ENCODE measurements at regions not wholly inside any gene's neighbourhood (a gene's known extent, or its start where the extent isn't known, plus 50 kb on each side); places are given as distances from the start of the nearest gene placed in this dataset.

DNA sequence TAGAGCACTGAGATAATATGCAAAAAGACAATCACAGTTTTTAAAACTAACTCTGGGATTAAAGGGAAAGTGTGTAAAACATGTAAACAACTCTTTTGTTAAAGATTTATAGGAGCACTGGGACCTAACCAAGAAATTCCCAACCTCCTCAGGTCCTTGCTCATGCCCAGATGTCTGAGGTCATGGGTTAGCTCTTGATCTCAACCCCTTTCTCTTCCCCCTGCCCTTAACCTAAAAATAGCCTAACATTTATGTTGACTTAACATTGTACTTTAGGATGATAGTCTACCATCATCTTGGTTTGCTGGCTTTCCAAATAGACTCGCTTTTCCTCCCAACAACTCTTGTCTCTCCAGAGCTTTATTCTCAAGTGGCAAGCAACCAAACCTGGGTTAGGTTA is 258.2 kb upstream of the FAT3 start:
- DNase-seq (ENCODE audit: extremely low read depth, low read depth, low spot score): no peak

- DNase-seq (ENCODE audit: extremely low read depth, low read depth, low spot score): no peak
These were observed 263.8 kb upstream of the FAT3 start for GRCh38 chr11:91960770-91961169.

DNA sequence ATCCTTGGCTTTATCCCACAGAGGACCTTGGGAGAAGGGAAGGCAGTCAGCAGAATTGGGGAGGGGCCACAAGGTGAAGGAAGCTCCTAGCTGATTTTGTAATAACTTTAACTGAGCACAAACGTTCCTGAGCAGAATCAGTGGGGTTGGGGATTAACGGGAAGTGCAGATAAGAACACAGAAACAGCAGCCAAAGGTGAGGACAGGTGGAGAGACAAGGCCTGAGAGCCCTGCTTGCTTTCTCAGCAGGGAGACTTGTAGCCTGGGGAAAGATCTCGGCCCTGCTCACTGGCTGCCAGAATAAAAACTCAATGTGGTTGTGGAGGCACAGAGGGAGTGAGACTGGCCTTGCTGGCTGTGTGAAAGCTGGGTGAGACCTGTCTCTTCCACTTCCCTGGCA is 265.2 kb upstream of the FAT3 start:
- DNase-seq (ENCODE audit: extremely low read depth, low read depth, low spot score): no peak

GRCh38 chr11:91956711-91957110 is 267.9 kb upstream of the FAT3 start:
- DNase-seq (ENCODE audit: extremely low read depth, low read depth, low spot score): no peak

DNA sequence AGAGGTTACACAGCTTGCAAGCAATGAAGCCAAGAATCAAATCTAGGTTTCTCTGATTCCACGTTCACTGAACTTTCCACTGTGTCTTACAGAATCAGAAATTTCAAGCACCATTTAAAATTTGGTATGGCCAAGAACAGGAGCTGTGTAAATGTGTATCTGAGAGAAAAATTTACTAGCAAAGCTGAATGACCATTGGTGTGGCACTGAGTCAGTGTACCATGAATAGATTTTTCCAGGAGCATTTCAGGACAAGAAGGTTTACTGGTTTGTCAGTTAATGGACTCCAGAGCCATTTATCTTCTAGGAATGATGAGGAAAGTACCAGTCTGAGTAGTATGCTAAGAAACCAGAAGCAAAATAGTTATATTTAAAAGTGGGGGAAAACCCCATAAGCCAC is 269.4 kb upstream of the FAT3 start:
- DNase-seq (ENCODE audit: extremely low read depth, low read depth, low spot score): no peak

GRCh38 chr11:91952056-91952455 is 272.6 kb upstream of the FAT3 start:
- DNase-seq (ENCODE audit: extremely low read depth, low read depth, low spot score): no peak

DNA sequence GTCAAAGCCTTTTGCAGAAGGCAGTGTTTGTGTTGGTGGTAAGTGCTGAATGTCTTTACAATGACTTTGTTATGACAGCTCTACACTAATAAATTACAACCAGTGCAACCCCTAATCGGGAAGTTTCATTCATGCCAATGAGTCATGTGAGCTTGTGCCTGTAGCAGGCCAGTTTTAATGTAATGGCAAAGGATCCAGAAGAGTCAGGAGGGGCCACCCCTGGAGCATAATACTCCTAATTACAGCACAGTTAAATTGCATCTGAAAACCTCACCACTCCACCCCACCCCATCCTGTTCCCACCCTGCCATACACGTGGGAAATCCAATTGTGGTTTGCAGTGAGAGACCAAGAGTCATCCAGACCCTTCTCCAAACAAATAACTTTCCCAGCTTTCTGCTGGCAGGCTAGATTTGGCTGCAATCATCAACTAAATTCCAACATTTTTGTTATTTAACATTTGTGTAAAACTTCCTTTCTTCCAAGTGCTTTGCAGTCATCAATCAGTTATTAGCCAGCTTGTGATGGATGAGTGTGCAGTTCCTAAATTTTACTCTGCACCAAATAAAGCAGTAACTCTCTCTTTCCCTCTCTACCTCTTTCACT is 277.3 kb upstream of the FAT3 start:
- no peak for DNase-seq (ENCODE audit: extremely low read depth, low read depth, low spot score)

GRCh38 chr11:91946397-91946951 is 278.1 kb upstream of the FAT3 start:
- DNase-seq (ENCODE audit: extremely low read depth, low read depth, low spot score): no peak

- no peak for DNase-seq (ENCODE audit: extremely low read depth, low read depth, low spot score)
These were observed 289.5 kb upstream of the FAT3 start for GRCh38 chr11:91935120-91935519.

DNA sequence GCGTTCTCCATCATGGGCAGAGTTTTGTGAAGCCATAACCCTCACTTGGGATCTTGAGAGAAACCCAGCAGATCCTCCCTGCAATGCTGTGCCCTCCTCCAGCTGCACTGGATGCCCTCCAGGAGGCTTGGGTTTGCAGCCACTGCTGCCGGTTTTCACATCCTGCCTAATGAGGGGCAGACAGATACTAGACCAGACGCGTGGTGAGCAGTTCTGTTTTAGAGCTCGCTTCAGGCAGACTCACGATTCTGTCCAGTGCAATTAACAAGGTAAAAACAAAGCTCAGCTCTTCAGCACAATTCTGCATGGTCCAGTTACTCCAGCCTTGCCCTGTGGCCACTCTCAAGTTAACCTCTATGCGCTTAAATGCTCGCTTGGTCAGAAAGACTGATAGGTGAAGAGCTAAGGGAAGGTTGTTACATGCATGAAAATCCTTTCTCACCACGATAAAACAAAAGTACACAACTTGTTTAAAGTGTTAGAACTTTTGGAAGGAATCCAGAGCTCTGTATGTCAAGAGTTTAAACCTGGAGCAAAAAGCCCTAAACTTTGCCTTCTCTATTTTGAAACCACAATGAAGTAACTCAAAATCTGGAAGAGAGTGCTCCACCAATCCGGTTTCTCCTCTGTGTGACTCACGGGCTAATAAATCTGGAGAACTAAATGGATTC is 292.3 kb upstream of the FAT3 start:
- DNase-seq (ENCODE audit: extremely low read depth, low read depth, low spot score): no peak

GRCh38 chr11:91927448-91927847 is 297.2 kb upstream of the FAT3 start:
- no peak for DNase-seq (ENCODE audit: extremely low read depth, low read depth, low spot score)

DNA sequence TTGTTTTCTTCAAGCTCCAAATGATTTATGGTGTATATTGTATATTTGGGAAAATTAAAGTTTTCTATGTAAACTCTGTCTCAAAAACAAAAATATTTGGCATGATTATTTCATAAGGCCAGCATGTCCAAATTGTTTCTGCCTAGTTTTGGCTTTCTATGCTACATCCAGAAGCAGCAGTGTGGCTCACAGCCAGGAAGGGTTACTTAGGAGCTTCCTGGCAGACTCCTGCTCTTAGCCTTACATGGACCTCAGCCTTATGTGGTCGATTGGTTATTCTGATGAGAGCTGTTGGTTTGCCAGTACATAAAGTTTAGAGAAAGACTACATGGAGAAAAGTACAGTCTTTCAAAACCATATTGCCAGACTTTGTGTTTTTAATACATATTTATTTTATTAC is 297.7 kb upstream of the FAT3 start:
- DNase-seq (ENCODE audit: extremely low read depth, low read depth, low spot score): no peak

DNA sequence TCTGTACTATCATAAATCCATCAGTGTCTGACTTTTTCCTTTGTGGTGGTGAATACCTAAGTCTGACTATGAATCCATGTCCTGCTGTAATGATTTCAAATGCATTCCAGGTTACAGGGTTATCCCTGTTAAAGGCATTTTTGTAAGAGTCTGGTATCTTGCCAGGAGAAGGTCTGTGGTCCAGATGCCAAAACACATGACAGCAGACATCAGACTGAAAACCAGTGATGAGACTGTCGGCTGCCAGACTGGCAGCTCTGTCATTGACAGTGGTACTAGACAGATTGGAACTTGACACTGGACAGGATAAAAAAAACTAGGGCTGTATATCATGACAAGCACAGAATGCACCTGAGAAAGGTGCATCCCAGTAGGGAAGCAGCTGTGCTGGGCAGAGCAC is 301.8 kb upstream of the FAT3 start:
- DNase-seq (ENCODE audit: extremely low read depth, low read depth, low spot score): no peak

GRCh38 chr11:91921974-91922373 is 302.6 kb upstream of the FAT3 start:
- no peak for DNase-seq (ENCODE audit: extremely low read depth, low read depth, low spot score)

- no peak for DNase-seq (ENCODE audit: extremely low read depth, low read depth, low spot score)
These were observed 311.2 kb upstream of the FAT3 start for GRCh38 chr11:91913407-91913806.

- DNase-seq (ENCODE audit: extremely low read depth, low read depth, low spot score): no peak
These were observed 312.3 kb upstream of the FAT3 start for GRCh38 chr11:91912322-91912721.

DNA sequence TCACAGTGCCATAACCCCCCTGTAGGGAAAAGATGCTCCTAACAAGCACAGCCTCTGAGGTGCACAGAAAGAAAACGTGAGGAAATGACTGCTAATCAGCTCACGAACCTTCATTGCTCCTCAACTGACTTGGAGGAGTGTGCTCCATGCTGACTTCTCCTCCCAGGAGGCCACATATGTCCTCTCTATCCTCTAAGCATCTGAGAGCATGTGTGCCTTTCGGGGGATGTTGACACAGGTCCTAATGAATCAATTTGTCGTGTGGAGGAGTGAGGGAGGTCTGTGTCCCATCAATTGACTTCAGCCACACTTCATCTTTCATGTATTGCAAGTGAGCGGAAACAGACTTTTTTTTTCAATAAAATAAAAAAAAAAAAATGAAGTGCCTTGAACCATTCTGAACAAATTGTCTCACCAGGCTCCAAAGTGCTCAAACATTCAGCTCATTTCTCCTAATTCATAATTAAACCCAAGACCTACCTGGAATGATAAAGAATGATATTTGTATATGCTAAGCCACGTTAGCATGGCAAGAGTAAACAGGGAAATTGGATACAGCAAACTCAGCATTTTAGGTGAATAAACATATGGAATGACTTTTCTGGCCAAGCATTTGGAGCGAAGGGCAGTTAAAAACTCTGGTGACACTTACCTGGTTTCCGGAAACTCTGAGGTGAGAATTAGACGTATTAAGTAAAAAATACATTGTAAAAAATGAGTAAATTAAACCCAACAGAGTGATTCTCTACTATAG is 317.6 kb upstream of the FAT3 start:
- no peak for DNase-seq (ENCODE audit: extremely low read depth, low read depth, low spot score)

DNA sequence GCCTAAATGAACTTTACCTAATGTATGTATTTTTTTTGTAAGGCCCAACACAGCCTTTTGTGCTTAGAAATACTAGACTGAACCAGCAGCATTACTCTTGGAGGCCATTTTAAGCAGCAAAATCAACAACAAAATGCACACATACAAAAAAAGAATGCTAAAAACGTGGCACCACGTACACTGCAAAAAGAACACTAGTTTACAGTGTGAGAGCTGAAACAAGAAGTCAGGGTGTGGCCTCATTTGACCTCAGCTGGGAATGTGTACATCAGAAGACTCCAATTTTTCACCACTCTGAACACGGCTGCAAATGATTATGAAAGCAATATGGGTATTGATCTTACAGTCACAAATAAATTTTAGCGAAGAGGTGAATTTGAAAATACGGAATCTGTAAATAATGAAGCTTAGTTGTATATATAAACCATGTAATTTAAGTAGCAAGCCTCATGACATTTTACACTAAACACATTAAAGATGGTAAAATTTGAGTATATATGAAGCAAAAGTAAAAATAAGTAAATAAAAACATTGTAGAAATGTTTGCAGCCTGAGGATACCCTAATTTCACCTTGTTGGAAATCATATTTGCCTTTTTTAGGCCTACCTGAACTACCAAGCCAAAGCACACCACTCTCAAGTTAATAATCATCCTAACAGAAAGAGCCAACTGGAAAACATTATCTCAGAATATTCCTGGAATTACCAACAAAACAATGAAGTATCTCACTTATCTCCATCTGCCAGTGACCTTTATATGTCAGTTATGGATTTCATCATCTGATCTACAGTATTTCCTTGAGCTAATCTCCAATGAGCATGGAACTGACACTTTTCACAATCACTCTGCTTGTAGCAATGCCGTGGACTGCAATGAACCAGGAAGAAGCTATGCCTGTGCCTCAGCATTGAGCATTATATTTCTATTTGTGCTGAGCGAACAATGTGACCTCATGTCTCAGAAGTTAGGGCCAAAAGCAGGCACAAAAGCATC is 319.5 kb upstream of the FAT3 start:
- DNase-seq (ENCODE audit: extremely low read depth, low read depth, low spot score): no peak

GRCh38 chr11:91902312-91902711 is 322.3 kb upstream of the FAT3 start:
- no peak for DNase-seq (ENCODE audit: extremely low read depth, low read depth, low spot score)

DNA sequence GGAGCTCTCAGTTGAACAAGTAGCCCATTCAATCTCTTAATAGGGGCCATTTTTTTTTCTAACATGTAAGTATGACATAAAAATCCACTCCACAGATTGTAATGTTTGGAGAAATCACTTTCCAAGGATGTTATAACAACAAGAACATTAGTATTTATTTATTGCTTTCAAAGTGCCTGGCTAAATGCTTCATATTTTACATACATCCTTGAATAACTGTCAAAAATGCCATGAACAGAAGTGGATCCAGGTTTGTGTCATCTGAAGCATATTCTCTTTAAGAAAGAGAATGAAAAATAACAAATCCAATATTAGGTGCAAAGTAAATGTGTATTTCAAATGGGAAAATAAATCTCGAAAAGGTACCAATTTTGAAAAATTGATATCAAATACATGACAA is 344.0 kb upstream of the FAT3 start:
- DNase-seq (ENCODE audit: extremely low read depth, low read depth, low spot score): no peak

DNA sequence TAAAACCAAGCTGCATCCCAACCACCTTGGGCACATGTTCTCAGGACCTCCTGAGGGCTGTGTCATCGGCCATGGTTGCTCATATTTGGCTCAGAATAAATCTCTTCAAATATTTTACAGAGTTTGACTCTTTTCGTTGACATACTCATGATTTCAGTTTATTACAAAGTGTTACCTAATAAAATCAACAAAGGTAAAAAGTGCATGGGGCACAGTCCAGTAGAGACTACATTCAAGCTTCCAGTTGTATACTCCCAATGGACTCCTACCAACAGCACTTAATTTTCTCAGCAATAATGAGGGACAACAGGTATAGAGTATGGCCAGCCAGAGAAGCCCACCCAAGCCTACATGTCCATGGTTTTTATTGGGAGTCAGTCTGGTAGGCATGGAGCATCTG is 347.9 kb upstream of the FAT3 start:
- DNase-seq (ENCODE audit: extremely low read depth, low read depth, low spot score): no peak

All from glomerular endothelial cell (primary cell).